Ovary (tissue), 7 donors: ENCODE measurements at regions not wholly inside any gene's neighbourhood (a gene's known extent, or its start where the extent isn't known, plus 50 kb on each side); places are given as distances from the start of the nearest gene placed in this dataset.

Experiments
- DNase-seq, 5 donors: peaks; one replicate each; pipeline ENCODE4 v3.0.0-alpha.2; 2019 to 2020
- H3K27ac ChIP-seq, 2 donors: fragments of 200-600 bp; one replicate each; pipeline versions ENCODE4 v1.5.1 to v1.8.0; 2019 to 2022
- H3K27me3 ChIP-seq: fragments of 200-600 bp; one replicate; pipeline ENCODE4 v1.8.0; 2022
- H3K36me3 ChIP-seq: fragments of 200-600 bp; sonication (generic); one replicate; pipeline ENCODE4 v1.5.1; 2019
- H3K4me1 ChIP-seq: one replicate; pipeline ENCODE4 v1.8.1; 2013; ENCODE audit warnings: mild to moderate bottlenecking, moderate library complexity; ENCODE audit not compliant: insufficient read depth
- H3K4me3 ChIP-seq: fragments of 200-600 bp; sonication (generic); one replicate; pipeline ENCODE4 v1.5.1; 2017
- H3K9me3 ChIP-seq, 2 donors: fragments of 200-600 bp in 1 of 2; sonication (generic) in 1 of 2; one replicate each; pipeline versions ENCODE4 v1.5.1 to v1.8.1; 2013 to 2019; ENCODE audit warnings: mild to moderate bottlenecking in 1 of 2, moderate library complexity in 1 of 2
- EP300 ChIP-seq: sonication (generic); formaldehyde crosslinking; IDR thresholded peaks from one replicate; pipeline ENCODE4 v1.6.1; 2017; ENCODE audit warnings: antibody characterized with exemption
- POLR2A ChIP-seq: fragments of 450-650 bp; IDR thresholded peaks from one replicate; pipeline ENCODE4 v1.6.1; 2017; ENCODE audit warnings: antibody characterized with exemption, mild to moderate bottlenecking, moderate library complexity
- WGBS, 3 donors: extraction: QIAGEN DNeasy Blood & Tissue Kit in 1 of 3; methylation state at CpG; one replicate each; pipeline versions ENCODE4 v1.1.5 to v1.1.7; 2013 to 2017; 5-methylcytosine and 5-hydroxymethylcytosine counted together
- intact Hi-C, 4 donors: fragments of 100-400 bp; cut with DNase I; formaldehyde crosslinking; loops; one replicate each; pipeline versions ENCODE4 v1.11.0 to v1.15.1; 2022 to 2023
- TF ChIP-seq, protein P1 (sequence below), 3 donors: fragments of 450-650 bp in 2 of 3; fragments of 200-600 bp in 1 of 3; IDR thresholded peaks; one replicate each; pipeline versions ENCODE4 v1.5.1 to v1.8.0; 2016 to 2022; ENCODE audit warnings: antibody characterized with exemption in 3 of 3, mild to moderate bottlenecking in 1 of 3
- donor health status: DM: no; HTN: no; CAD: no; lungs with moderate emphysema.
- donor health status: DM: no; HTN: no; CAD: no.
- donor health status: Bipolar disorder and iron deficiency.
- donor health status: DM: no; HTN: no; CAD: no.
- donor health status: DM: yes; HTN: yes; CAD: no.

GRCh38 chr9:89718651-89719050 lies 113.8 kb downstream of the GADD45G start:
- Histone ChIP-seq H3K27me3 (no peaks in the 10 kb centered on the region), H3K9me3 (no peaks in the 10 kb centered on the region), H3K36me3 (no peaks in the 10 kb centered on the region), H3K4me3 (no peak overlapping the region), H3K4me1 (no peaks in the 10 kb centered on the region), H3K27ac (no peak overlapping the region)
- WGBS, 3 donors = 47 to 62% (median 54%) methylated on average over 4 of the region's 4 CpGs
- no peak for DNase-seq
- TF ChIP-seq, protein P1, sequence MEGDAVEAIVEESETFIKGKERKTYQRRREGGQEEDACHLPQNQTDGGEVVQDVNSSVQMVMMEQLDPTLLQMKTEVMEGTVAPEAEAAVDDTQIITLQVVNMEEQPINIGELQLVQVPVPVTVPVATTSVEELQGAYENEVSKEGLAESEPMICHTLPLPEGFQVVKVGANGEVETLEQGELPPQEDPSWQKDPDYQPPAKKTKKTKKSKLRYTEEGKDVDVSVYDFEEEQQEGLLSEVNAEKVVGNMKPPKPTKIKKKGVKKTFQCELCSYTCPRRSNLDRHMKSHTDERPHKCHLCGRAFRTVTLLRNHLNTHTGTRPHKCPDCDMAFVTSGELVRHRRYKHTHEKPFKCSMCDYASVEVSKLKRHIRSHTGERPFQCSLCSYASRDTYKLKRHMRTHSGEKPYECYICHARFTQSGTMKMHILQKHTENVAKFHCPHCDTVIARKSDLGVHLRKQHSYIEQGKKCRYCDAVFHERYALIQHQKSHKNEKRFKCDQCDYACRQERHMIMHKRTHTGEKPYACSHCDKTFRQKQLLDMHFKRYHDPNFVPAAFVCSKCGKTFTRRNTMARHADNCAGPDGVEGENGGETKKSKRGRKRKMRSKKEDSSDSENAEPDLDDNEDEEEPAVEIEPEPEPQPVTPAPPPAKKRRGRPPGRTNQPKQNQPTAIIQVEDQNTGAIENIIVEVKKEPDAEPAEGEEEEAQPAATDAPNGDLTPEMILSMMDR (IDR thresholded peaks at IDR 0.05) = no peak
- TF ChIP-seq EP300 (no peak), POLR2A (no peak)
- intact Hi-C loops = no loop called here

- 91 to 96% (median 93%) methylated on average over 4 of the region's 4 CpGs for WGBS, 3 donors
- Histone ChIP-seq H3K27me3 (no peaks in the 10 kb centered on the region), H3K27ac (no peak overlapping the region), H3K9me3 (no peaks in the 10 kb centered on the region), H3K4me3 (no peak overlapping the region), H3K4me1 (no peaks in the 10 kb centered on the region), H3K36me3 (no peaks in the 10 kb centered on the region)
- no peak for DNase-seq
- TF ChIP-seq POLR2A (no peak), EP300 (no peak)
- TF ChIP-seq, protein P1 (IDR thresholded peaks at IDR 0.05) = no peak
- intact Hi-C loops = no loop called here
Observed at GRCh38 chr9:89719202-89719601, 114.4 kb downstream of the GADD45G start.

DNA sequence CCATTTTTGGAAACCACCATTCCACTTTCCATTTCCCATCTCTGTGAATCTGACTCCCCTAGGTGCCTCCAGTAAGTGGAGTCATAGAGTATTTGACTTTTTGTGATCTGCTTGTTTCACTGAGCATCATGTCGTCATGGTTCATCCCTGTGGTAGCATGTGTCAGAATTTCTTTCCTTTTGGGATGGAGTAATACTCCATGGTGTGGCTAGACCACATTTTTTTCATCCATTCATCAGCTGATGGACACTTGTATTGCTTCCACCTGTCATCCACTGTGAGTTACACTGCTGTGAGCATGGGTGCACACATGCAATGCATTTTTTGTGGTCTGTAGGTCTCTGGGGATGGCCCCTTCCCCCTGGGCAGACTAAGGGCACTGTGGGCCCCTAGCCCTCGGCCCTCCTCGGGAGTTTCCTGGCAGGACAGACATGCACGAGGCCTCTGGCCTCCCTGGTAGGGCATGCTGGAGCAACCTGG lies 115.9 kb downstream of the GADD45G start:
- intact Hi-C loops = no loop called here
- WGBS, 3 donors = 71 to 85% (median 72%) methylated on average over 4 of the region's 4 CpGs

GRCh38 chr9:89721176-89721700 lies 116.4 kb downstream of the GADD45G start:
- H3K27ac ChIP-seq = no peak overlapping the region
- DNase-seq = no peak
- intact Hi-C loops = no loop called here
- H3K4me3 ChIP-seq = no peak overlapping the region
- no peak for TF ChIP-seq EP300
- TF ChIP-seq POLR2A = no peak
- TF ChIP-seq, protein P1 (IDR thresholded peaks at IDR 0.05) = no peak
- no peaks in the 10 kb centered on the region for H3K27me3 ChIP-seq
- H3K36me3 ChIP-seq = no peaks in the 10 kb centered on the region
- no peaks in the 10 kb centered on the region for H3K9me3 ChIP-seq
- 45 to 51% (median 51%) methylated on average over 4 of the region's 4 CpGs for WGBS, 3 donors
- no peaks in the 10 kb centered on the region for H3K4me1 ChIP-seq

More for the DNA sequence above, 115.9 kb downstream of the GADD45G start:
- Histone ChIP-seq H3K27me3 (no peaks in the 10 kb centered on the region), H3K36me3 (no peaks in the 10 kb centered on the region), H3K4me1 (no peaks in the 10 kb centered on the region), H3K27ac (no peak overlapping the region), H3K9me3 (no peaks in the 10 kb centered on the region), H3K4me3 (no peak overlapping the region)
- no peak for DNase-seq
- TF ChIP-seq EP300 (no peak), POLR2A (no peak)
- TF ChIP-seq, protein P1 (IDR thresholded peaks at IDR 0.05) = no peak
